H9 (cell line): ENCODE measurements at regions not wholly inside any gene's neighbourhood (a gene's known extent, or its start where the extent isn't known, plus 50 kb on each side); places are given as distances from the start of the nearest gene placed in this dataset.

ENCODE experiments used
- DNase-seq: peaks from one replicate; pipeline ENCODE4 v3.0.0-alpha.2; 2017
- H2AFZ ChIP-seq: one replicate; pipeline ENCODE4 v1.6.1; 2013; ENCODE audit warnings: mild to moderate bottlenecking, low read length, control low read depth, moderate library complexity
- H2AK5ac ChIP-seq: 2 replicates; pipeline ENCODE4 v1.6.1; 2013; ENCODE audit warnings: low read length, control low read depth, mixed read lengths; ENCODE audit not compliant: insufficient read length
- H2BK120ac ChIP-seq: one replicate; pipeline ENCODE4 v1.6.1; 2013; ENCODE audit warnings: low read depth, mild to moderate bottlenecking, low read length, control low read depth, inconsistent platforms; ENCODE audit not compliant: poor library complexity, severe bottlenecking
- H2BK12ac ChIP-seq: 2 replicates; pipeline ENCODE4 v1.6.1; 2013; ENCODE audit warnings: low read length, control low read depth, mixed read lengths, low read depth; ENCODE audit not compliant: insufficient read length
- H2BK15ac ChIP-seq: 2 replicates; pipeline ENCODE4 v1.6.1; 2013; ENCODE audit warnings: low read depth, low read length, control low read depth
- H2BK20ac ChIP-seq: one replicate; pipeline ENCODE4 v1.6.1; 2013; ENCODE audit warnings: low read depth, mild to moderate bottlenecking, low read length, control low read depth, inconsistent platforms; ENCODE audit not compliant: poor library complexity, severe bottlenecking
- H2BK5ac ChIP-seq: 2 replicates; pipeline ENCODE4 v1.6.1; 2013; ENCODE audit warnings: low read length, control low read depth, mixed read lengths; ENCODE audit not compliant: insufficient read length
- H3K14ac ChIP-seq: 2 replicates; pipeline ENCODE4 v1.6.1; 2013; ENCODE audit warnings: low read length, control low read depth; ENCODE audit not compliant: insufficient read depth
- H3K18ac ChIP-seq: 2 replicates; pipeline ENCODE4 v1.6.1; 2013; ENCODE audit warnings: low read depth, mild to moderate bottlenecking, mixed read lengths, low read length, control low read depth; ENCODE audit not compliant: insufficient read length
- H3K23ac ChIP-seq: 2 replicates; pipeline ENCODE4 v1.6.1; 2013; ENCODE audit warnings: low read length, control low read depth, mixed read lengths, low read depth; ENCODE audit not compliant: insufficient read length
- H3K23me2 ChIP-seq: 2 replicates; pipeline ENCODE4 v1.6.1; 2013; ENCODE audit warnings: low read depth, mild to moderate bottlenecking, mixed read lengths, low read length, control low read depth; ENCODE audit not compliant: insufficient read length, poor library complexity, severe bottlenecking
- H3K27ac ChIP-seq: 2 replicates; pipeline ENCODE4 v1.5.1; 2013; ENCODE audit warnings: low read length, control low read depth, mixed read lengths, low read depth; ENCODE audit not compliant: insufficient read length
- H3K27me3 ChIP-seq: 2 replicates; pipeline ENCODE4 v1.6.1; 2013; ENCODE audit warnings: low read length, control low read depth, inconsistent platforms; ENCODE audit not compliant: insufficient read depth
- H3K4ac ChIP-seq: 2 replicates; pipeline ENCODE4 v1.6.1; 2013; ENCODE audit warnings: low read depth, mild to moderate bottlenecking, control low read depth, inconsistent platforms, low read length, moderate library complexity
- H3K4me1 ChIP-seq: 2 replicates; pipeline ENCODE4 v1.6.1; 2013; ENCODE audit warnings: low read length, control low read depth, inconsistent platforms; ENCODE audit not compliant: insufficient read depth
- H3K4me2 ChIP-seq: 2 replicates; pipeline ENCODE4 v1.6.1; 2013; ENCODE audit warnings: low read length, control low read depth, mixed read lengths; ENCODE audit not compliant: insufficient read length, insufficient read depth
- H3K56ac ChIP-seq: 2 replicates; pipeline ENCODE4 v1.6.1; 2013; ENCODE audit warnings: low read depth, mild to moderate bottlenecking, mixed read lengths, low read length, control low read depth; ENCODE audit not compliant: insufficient read length
- H3K79me1 ChIP-seq: 2 replicates; pipeline ENCODE4 v1.6.1; 2013; ENCODE audit warnings: low read depth, mild to moderate bottlenecking, moderate library complexity, low read length, control low read depth, inconsistent platforms; ENCODE audit not compliant: insufficient read depth, poor library complexity, severe bottlenecking
- H3K79me2 ChIP-seq: 2 replicates; pipeline ENCODE4 v1.6.1; 2013; ENCODE audit warnings: low read length, control low read depth, inconsistent platforms; ENCODE audit not compliant: insufficient read depth
- H3K9ac ChIP-seq: 2 replicates; pipeline ENCODE4 v1.6.1; 2013; ENCODE audit warnings: low read length, control low read depth, mixed read lengths; ENCODE audit not compliant: insufficient read length; ENCODE audit errors: extremely low read depth
- H3K9me3 ChIP-seq: one replicate; pipeline ENCODE4 v1.6.1; 2013; ENCODE audit warnings: low read depth, low read length, inconsistent platforms; ENCODE audit not compliant: control insufficient read depth
- H3T11ph ChIP-seq: one replicate; pipeline ENCODE4 v1.6.1; 2013; ENCODE audit warnings: mild to moderate bottlenecking, low read length, control low read depth, inconsistent platforms
- H4K20me1 ChIP-seq: one replicate; pipeline ENCODE4 v1.6.1; 2013; ENCODE audit not compliant: control insufficient read depth, insufficient read length, insufficient read depth
- H4K5ac ChIP-seq: 2 replicates; pipeline ENCODE4 v1.6.1; 2013; ENCODE audit warnings: low read depth, mild to moderate bottlenecking, mixed read lengths, low read length, control low read depth; ENCODE audit not compliant: insufficient read length
- H4K8ac ChIP-seq: replicated peaks from 2 replicates; pipeline ENCODE4 v1.6.1; 2013; ENCODE audit warnings: low read length, control low read depth, mixed read lengths, low read depth; ENCODE audit not compliant: insufficient read length
- H4K91ac ChIP-seq: 2 replicates; pipeline ENCODE4 v1.6.1; 2013; ENCODE audit warnings: low read depth, mild to moderate bottlenecking, moderate library complexity, mixed read lengths, low read length, control low read depth; ENCODE audit not compliant: insufficient read length
- H3K27ac Mint-ChIP-seq, 3 experiments: 2 replicates in 2 of 3; 3 replicates in 1 of 3; pipeline ENCODE4 v1.8.0; 2020 to 2021; ENCODE audit warnings: mixed read lengths in 3 of 3, mild to moderate bottlenecking in 1 of 3, moderate library complexity in 1 of 3
- H3K27me3 Mint-ChIP-seq: 2 replicates; pipeline ENCODE4 v1.8.0; 2021; ENCODE audit warnings: low read depth, mild to moderate bottlenecking, moderate library complexity, mixed read lengths
- H3K36me3 Mint-ChIP-seq, 3 experiments: 2 replicates in 2 of 3; 3 replicates in 1 of 3; pipeline ENCODE4 v1.8.0; 2020 to 2021; ENCODE audit warnings: low read depth in 3 of 3, mixed read lengths in 3 of 3; ENCODE audit not compliant: insufficient read depth in 1 of 3
- H3K4me1 Mint-ChIP-seq, 2 experiments: 2 replicates each; pipeline ENCODE4 v1.8.0; 2020; ENCODE audit warnings: mixed read lengths in 2 of 2
- H3K4me3 Mint-ChIP-seq, 2 experiments: 2 replicates in 1 of 2; 3 replicates in 1 of 2; pipeline ENCODE4 v1.8.0; 2020 to 2021; ENCODE audit warnings: mild to moderate bottlenecking in 2 of 2, mixed read lengths in 2 of 2, moderate library complexity in 1 of 2
- H3K9me3 Mint-ChIP-seq, 2 experiments: 2 replicates in 1 of 2; 3 replicates in 1 of 2; pipeline ENCODE4 v1.8.0; 2020; ENCODE audit warnings: mild to moderate bottlenecking in 2 of 2, mixed read lengths in 2 of 2, moderate library complexity in 1 of 2
- WGBS: extraction: QIAGEN DNeasy Blood & Tissue Kit; methylation state at CpG from one replicate; pipeline ENCODE4 v1.1.7; 2013; ENCODE audit warnings: missing lambda C conversion rate, low lambda C conversion rate, mixed read lengths; ENCODE audit not compliant: insufficient read length; ENCODE audit errors: extremely low coverage; 5-methylcytosine and 5-hydroxymethylcytosine counted together
- TF ChIP-seq, protein P1 (sequence below): fragments of 200-600 bp; sonication (generic); conservative IDR thresholded peaks from 3 replicates; pipeline ENCODE4 v1.8.0; 2021; ENCODE audit warnings: antibody characterized with exemption, mild to moderate bottlenecking

DNA sequence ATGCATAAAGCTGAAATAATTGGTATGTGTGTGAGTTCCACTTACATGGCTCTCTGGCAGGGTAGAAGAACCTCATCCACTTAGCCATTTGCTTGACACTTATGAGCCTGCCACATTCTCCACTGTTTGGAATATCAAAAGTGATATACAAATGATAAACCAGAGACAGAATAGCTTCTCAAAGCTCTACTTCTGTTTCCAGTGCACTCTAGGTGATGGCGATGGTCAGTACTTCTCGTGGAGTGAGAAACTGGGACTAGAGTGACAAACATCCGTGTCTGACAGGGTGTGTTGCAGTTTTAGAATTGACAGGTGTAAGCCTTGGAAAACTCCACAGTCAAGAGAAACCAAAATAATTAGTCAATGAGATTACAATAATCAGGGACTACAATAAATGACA lies 935.8 kb upstream of the TYRP1 start:
- Histone ChIP-seq H3K4me1 (no peaks in the 10 kb centered on the region), H2BK20ac (no peak overlapping the region), H4K8ac (no peak overlapping the region), H3K23ac (no peak overlapping the region), H3K79me2 (no peaks in the 10 kb centered on the region), H3K14ac (no peak overlapping the region), H2BK120ac (no peak overlapping the region), H3K9me3 (no peaks in the 10 kb centered on the region), H4K91ac (no peak overlapping the region), H2BK5ac (no peak overlapping the region), H4K5ac (no peak overlapping the region), H3K27ac (no peak overlapping the region), H2BK12ac (no peak overlapping the region), H3K18ac (no peak overlapping the region), H3K27me3 (no peaks in the 10 kb centered on the region), H4K20me1 (no peaks in the 10 kb centered on the region), H2AK5ac (no peak overlapping the region), H3K4me2 (no peak overlapping the region), H2AFZ (no peak overlapping the region), H3K4ac (no peak overlapping the region), H2BK15ac (no peak overlapping the region), H3T11ph (no peak overlapping the region), H3K9ac (no peak overlapping the region), H3K23me2 (no peaks in the 10 kb centered on the region), H3K79me1 (no peaks in the 10 kb centered on the region), H3K56ac (no peak overlapping the region)
- WGBS: no CpG with 5 or more reads among the region's 3 CpGs
- Mint-ChIP-seq H3K27me3 (no peaks in the 10 kb centered on the region), H3K36me3 (no peaks in the 10 kb centered on the region), H3K27ac (no peak overlapping the region), H3K9me3 (no peaks in the 10 kb centered on the region), H3K4me1 (no peaks in the 10 kb centered on the region), H3K4me3 (no peak overlapping the region)
- DNase-seq: no peak
- TF ChIP-seq, protein P1, sequence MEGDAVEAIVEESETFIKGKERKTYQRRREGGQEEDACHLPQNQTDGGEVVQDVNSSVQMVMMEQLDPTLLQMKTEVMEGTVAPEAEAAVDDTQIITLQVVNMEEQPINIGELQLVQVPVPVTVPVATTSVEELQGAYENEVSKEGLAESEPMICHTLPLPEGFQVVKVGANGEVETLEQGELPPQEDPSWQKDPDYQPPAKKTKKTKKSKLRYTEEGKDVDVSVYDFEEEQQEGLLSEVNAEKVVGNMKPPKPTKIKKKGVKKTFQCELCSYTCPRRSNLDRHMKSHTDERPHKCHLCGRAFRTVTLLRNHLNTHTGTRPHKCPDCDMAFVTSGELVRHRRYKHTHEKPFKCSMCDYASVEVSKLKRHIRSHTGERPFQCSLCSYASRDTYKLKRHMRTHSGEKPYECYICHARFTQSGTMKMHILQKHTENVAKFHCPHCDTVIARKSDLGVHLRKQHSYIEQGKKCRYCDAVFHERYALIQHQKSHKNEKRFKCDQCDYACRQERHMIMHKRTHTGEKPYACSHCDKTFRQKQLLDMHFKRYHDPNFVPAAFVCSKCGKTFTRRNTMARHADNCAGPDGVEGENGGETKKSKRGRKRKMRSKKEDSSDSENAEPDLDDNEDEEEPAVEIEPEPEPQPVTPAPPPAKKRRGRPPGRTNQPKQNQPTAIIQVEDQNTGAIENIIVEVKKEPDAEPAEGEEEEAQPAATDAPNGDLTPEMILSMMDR: no peak
